ENCODE measurements at regions not wholly inside any gene's neighbourhood (a gene's known extent, or its start where the extent isn't known, plus 50 kb on each side); places are given as distances from the start of the nearest gene placed in this dataset.
"Not testable (repeated sequence)": the region's sequence is repeated elsewhere in the genome, so short reads cannot be mapped to it uniquely, and the experiment has no call there.

DNA sequence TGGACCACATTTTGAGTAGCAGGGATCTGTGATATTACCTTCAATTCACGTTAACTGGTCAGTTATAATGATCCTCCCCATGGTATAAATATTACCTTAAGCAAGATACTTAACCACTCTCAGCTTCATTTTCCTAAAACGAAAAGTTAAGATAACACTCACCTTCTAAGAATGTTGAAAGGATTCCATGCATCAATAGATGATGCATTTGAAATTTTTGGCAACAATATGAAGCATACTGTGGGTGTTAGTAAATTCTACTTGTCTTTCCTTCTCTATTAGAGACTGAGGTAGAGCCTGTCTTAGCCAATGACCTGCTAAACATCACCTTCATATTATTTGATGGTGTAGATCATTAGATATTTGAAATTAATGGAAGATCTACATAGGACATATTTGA is 331.7 kb upstream of the TMC3 start:
- not testable (repeated sequence) for DNase-seq

DNA sequence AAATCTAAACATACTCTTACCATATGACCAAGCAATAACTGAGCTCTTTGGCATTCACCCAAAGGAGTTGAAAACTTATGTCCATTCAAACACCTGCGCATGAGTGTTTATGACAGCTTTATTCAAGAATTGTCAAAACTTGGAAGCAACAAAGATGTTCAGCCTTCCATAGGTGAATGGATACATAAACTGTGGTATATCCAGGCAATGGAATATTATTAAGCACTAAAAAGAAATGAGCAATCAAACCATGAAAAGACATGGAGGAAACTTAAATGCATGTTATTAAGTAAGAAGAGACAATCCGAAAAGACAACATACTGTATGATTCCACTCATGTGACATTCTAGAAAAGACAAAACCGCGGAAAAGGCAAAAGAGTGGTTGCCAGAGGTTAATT is 312.0 kb upstream of the TMC3 start:
- DNase-seq: no peak

DNA sequence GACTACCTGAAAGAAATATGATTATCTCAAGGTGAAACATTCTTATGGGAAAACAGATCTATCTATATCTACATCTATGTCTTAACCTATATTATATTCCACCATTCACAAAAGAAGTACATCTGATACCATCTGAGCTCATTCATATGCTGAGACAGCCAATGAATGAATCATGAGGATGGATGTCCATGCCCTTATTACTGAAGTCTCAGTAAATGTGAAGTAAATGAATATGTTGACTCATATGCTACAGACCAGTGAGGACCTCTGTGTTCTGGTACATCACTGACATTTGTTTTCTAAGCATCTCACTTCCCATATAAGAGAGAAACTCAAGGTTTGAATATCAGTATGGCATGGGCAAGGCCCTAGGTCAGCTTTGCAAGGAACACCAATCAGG is 311.2 kb upstream of the TMC3 start:
- DNase-seq: no peak

DNA sequence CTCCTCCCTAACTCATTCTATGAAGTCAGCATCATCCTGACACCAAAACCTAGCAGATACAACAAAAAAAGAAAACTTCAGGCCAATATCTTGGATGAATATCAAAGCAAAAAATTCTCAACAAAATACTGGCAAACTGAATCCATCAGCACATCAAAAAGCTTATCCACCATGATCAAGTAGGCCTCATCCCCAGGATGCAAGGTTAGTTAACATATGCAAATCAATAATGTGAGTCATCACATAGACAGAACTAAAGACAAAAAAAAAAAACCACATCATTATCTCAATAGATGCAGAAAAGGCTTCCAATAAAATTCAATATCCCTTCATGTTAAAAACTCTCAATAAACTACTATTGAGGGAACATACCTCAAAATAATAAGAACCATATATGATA is 306.8 kb upstream of the TMC3 start:
- no peak for DNase-seq

DNA sequence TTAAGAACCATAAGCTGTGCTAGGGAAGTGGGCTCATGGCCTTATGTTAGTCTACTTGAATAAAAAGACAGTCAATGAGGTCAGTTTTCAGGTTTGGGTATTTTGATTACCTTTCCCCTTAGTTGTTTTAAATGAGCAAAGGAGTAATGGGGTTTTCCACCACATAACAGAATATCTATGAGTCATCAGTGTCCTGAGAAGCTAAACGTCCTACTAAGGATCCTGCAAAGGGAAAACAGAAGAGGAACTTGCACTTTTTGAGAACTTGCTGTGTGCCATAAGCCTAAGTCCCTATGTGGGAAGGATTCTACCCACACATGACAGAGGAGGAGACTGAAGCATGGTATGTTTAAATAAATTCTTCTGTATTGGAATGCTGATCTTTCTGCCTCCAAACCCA is 292.8 kb upstream of the TMC3 start:
- no peak for DNase-seq

DNA sequence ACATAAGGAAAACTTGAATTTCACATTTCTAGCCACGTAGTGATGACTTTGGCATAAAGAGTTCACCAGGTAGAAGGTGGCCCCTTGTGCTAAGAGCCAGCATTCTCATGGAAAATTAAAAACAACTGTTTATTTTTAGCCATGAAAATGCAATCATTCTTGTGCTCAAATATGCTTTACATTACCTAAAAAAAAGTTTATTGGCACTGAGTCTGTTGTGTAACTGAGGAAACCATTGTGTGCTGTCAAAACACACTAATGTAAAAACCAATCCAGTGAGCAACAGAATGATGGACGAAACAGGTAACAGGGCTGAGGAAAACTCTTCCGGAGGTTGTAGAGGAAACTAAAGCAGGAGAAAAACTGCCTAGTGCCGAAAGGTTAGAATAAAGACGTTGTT is 287.0 kb upstream of the TMC3 start:
- DNase-seq: no peak

DNA sequence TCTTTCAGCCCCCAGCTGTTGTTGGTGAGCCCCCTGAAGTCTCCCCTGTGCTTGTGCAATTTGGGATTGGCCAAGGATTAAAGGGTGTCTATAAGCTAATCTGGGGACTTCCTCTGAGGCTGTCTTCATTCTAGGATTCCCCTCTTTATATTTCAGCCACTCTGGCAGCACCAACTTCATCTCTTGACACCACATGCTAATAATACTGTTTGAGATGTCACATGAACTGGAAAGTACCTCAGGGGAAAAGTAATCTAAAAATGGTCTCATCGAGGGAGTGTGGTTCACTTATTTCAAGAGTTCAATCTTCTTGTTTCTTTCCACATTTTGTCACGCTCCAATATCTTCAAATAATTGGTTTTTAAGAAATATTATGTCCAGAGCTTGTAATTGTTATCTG is 279.2 kb upstream of the TMC3 start:
- no peak for DNase-seq

DNA sequence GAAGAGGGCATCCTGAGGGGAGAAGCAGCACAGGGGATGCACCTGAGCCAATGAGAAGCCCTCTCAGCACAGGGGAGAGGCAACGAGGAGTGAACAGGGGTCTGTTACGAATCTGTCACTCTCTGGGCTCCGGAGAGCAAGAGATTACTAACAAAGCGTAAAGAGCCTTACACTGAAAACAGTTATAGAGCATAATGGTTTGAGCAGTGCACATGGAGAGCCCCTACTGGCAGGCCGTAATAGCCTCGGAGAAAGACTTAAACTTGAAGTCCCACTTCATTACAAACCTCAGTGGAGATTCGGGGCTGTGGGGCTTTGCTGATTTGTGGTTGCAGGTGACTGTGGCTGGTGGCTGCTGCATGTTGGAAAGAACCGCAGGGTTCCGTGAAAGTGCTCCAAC is 271.5 kb upstream of the TMC3 start:
- no peak for DNase-seq

DNA sequence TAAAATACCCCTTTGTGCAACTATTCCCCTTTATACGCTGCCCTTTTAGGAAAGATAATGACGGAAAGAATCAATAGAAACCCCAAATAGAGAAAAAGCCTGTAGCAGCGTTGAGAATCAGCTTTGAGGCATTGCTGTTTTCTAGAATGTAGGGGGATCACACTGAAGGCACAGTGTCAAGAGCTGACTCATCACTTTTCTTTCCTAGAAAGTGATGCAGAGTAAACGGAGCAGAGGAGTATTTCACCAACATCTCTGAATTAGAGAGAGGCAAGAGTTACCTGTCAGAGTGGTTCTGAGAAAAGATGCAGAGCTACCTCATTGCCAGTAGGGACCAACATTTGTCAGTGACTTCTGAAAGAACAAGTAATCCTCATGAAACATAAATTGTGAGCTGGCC is 269.8 kb upstream of the TMC3 start:
- no peak for DNase-seq

DNA sequence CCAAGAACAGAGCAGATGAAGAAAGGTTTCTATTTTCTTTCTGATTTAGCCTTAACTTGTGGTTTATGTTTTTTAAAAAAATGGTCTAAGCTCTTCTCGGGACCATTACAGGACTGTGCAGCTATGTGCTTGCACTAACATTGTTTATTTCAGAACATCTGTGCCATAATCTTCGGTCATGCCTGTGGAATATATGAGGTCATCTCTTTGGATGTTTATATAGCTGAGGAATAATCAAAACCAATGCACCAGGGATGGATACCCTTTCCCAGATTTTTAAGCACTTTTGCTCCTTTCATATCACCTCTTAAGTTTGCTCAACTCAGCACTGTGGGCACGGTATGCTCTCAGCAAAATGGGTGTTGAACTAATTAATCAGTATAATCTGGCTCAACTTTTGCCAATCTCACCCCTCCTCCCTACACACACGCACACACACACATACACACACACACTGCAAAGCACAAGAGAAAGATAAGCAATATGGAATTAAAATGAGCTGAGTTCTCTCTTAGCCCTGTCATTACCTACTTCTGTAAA is 268.5 kb upstream of the TMC3 start:
- DNase-seq: no peak

DNA sequence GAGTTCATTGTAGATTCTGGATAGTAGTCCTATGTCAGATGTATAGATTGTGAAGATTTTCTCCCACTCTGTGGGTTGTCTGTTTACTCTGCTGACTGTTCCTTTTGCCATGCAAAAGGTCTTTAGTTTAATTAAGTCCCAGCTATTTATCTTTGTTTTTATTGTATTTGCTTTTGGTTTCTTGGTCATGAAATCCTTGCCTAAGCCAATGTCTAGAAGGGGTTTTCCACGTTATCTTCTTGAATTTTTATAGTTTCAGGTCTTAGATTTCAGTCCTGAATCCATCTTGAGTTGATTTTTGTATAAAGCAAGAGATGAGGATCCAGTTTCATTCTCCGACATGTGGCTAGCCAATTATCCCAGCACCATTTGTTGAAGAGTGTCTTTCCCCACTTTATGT is 262.1 kb upstream of the TMC3 start:
- not testable (repeated sequence) for DNase-seq

DNA sequence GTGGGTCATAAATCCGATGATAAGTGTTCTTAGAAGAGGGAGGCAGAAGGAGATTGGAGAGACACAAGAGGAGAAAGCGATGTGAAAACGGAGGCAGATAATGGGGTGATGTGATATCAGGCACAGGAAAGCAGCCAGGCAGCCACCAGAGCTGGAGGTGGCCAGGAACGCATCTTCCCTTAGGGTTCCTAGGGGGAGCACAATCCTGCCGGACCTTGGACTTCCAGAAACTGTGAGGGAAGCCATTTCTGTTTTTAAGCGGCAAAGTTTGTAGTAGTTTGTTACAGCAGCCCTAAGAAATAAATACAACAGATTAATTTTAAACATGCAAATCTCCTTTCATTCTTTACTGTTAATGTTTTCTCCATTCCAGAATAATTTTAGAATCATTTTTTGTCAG is 259.9 kb upstream of the TMC3 start:
- DNase-seq: no peak

DNA sequence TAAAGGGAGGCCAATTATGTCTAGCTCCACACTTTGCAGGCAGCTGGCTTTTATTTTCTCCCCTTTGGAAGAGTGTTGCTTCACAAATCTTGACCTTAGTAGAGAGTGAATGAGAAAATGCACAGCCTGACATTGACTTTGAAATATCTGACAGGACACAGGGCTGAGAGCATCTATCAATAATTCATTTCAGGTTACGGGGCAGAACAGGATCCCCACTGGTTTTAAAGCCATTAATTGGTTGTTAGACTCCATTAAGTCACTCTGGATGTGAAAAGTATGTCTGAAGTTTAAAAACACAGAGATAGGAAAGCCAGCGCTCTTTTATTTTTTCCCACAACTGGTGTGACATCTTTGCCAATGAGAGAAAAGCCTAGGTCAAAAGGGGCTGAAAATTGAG is 251.9 kb upstream of the TMC3 start:
- peak in 2 of 3 experiments; percentile 42 to 75 for DNase-seq

DNA sequence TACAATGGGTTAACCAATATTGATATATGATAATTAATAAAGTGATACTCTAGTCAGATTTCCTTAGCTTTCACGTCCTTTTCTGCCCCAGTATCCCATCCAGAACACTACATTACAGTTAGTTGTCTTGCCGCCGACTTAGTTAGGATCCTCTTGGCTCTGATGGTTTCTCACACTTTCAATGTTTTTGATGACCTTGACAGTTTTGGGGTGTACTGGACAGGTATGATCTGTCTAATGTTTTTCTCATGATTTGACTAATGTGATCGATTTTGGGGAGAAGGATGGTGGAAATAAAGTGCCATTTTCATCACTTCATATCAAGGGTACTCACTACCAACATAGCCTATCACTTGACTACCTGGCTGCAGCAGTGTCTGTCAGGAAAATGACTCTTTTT is 245.0 kb upstream of the TMC3 start:
- no peak for DNase-seq

DNA sequence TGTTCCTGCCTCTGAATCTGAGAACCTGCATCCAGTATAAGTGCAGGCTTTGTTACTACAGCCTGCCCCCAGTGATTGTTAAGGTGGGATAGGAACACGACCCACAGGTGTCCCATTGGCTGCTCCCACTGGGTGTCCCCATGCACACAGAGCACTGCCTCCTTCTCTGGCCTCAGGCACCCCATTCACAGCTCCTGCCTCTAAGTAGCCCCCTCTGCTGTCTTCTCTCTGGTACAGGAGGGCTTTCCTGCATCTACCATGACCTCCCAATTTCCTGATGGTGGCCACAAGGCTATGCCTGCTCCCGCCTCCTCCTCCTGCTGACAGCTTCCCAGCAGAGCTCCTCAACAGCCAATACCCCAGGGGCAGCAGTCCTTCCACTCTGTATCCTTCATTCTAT is 238.6 kb upstream of the TMC3 start:
- no peak for DNase-seq

DNA sequence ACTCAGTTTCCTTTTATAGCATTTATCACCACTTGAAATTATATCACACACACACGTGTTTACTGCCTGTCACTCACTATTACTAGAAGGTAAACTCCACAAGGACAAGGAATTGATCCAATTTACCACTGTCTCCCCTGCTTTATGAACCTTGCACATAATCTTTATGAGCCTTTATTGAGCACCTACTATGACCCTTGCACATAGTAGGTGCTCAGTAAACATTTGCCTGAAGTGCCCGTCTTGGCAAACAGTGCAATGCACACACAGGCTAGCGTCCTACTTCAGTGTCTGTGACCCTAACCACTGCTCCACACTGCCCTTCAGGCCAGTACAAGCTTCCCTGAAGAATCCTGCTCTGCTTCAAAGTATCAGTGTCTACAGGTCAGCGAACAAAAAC is 237.7 kb upstream of the TMC3 start:
- DNase-seq: no peak

DNA sequence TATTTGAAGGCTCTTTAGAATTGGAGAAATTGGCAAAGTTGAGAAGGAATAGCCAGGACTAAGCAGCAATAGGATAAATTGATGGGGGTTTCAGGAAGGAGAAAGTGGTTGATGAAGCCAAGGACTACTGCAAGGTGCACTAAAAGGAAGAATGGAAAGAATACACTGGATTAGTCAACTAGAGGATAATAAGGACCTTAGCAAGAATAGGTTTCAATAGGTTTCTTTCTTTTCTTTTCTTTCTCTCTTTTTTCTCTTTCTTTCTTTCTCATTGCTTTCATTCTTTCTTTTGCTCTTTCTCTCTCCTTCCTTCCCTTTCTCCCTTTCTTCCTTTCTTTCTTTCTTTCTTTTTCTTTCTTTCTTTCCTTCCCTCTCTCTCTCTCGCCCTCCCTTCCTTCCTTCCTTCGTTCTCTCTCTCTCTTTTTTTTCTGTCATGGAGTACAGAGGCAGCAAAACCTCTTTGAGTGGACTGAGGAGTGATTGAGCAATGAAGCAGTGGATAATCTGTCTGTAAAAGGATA is 234.4 kb upstream of the TMC3 start:
- no peak for DNase-seq

DNA sequence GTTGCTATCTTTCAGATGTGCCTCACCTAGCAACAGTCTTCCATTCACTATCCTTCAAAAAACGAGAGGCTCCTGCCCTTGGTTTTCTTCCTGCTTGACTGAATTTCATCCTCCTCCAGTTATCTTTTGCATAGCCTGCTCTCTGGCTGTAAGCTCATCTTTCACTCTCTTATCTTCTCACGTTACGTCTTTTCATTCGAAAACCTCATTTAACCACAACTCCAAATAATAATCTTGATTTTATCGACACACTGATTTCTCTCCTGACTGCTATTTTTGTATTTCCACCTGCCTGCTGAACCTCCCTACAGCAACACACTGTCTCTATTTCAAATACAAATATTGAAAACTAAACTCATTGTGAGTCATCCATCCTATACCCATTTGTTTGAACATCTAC is 230.7 kb upstream of the TMC3 start:
- peak in 1 of 3 experiments; percentile 5 for DNase-seq

DNA sequence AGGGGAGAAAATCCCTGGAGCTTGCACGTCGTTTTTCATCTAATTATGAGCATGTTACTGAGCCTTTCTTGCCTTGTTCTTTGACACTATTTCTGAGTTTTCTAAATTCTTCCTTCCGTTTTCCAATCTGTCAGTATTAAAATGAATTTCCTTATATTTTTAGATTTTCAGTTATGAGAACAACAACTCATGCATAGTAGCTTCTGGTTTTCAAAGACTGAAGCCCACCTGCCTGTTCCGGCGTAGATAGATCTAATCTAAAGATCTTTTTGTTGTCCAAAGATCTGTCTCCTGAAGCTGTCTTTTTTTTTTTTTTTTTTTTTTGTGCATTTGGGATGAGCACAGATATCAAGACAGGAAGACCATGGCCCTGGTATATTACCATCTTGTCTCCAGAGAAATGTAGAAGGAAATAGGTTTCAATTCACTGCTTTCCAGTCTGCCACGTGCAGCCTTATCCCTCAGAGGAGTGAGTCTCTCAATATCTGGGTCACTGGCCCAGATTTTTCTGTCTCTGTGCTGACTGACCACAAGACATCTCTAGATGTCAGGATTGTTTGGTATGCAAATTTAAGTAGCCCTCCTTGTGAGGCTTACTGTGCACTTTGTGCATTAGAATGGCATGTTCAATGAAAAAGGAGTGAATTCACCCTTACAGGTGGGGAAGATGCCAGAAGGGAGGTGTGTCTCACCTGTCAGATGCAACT is 222.3 kb upstream of the TMC3 start:
- no peak for DNase-seq

DNA sequence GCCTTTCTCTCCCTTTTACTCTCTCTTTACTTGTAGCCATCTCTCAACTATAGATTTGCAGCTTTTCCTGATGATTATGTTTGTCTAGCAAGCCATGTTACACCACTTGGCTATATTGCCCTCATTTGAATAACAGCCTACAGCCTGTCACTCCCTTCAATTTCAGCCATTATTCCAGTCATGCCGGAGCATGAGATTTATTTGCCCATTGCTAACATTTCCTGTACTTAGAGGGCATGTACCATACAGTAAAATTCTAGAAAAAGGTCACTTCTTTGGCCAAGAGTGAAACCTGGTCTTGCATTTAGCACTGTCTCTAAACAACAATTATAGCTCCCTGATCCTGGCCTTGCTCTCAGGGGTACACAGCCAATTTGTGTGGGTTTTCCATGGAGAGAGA is 221.7 kb upstream of the TMC3 start:
- DNase-seq: peak in 1 of 3 experiments; percentile 13

DNA sequence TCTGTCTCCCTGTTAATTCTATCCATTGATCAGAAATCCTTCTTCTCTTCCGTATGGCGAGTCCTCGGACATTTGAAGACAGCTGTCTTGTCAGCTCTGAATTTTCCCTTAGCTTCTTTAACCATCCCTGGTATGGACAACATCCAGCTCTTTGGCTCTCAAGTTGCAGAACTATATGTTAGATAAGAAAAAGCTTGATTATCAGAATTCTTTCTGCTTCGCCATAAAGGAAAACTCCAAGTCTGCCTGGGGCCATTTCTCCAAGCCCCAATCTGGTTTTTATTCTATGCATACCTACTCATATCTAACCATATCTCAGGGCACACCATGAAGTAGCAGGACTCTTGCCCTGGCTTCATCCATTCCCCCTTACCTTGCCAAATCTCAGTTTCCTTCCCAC is 215.7 kb upstream of the TMC3 start:
- DNase-seq: no peak

DNA sequence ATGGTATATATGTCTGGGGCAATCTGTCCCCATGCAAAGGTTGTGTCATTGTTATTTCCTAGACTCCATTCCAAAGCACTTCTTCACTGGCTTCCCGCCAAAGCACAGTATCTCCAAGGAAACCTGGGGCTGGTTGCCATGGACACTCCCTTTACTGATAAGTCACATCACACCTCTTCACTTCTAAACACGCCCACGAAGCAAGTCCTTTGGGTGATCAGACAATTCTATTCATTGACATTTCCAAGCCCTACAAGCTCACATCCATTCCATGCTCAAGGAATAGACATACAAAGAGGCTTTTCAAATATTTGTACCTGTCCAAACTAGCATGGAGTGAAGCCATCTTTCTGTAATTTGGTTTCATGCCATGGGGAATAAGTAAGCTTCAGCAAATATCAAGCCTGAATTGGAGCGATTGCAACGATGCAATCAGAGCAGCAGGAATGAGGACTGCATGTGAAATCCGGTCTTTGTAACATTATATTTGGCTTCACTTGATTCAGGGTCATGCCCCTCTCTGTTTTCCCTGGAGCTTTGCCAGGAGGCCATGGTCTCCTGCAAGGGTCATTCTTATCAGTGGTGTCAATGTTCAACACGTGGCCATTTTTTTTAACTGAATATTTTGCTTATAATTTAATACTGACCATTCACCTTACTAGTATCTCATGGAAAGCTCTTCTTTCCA is 201.6 kb upstream of the TMC3 start:
- peak; percentile 69 to 93 (median 71) for DNase-seq

DNA sequence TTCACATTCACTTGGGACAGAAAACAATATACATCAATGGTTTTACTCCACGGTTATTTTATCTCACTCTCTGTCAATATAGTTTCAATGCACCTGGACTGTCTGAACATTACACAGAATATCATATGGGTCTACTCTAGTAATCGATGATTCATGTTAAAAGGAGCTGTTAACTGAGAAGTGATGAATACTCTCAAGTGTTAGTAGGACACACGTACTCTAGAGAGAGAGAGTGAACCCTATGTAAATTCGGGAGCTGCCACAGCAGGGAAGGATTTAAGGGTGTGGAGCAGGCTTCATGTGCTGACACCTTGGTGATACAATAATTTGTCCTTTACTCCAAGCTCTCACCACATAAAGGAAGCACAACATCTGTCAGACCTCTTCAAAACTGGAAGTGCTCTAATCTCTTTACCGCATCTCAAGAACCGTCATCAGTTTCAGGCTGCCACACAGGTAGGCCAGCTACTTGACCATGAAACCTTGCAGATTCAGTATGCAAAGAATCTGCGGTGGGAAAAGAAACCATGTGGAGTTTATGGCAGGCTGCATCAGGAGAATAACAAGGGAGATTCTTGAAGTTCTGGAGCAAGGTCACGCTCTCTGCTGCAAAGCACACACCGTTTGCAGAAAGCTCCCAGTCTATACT is 199.2 kb upstream of the TMC3 start:
- DNase-seq: peak in 2 of 3 experiments; percentile 50 to 78

DNA sequence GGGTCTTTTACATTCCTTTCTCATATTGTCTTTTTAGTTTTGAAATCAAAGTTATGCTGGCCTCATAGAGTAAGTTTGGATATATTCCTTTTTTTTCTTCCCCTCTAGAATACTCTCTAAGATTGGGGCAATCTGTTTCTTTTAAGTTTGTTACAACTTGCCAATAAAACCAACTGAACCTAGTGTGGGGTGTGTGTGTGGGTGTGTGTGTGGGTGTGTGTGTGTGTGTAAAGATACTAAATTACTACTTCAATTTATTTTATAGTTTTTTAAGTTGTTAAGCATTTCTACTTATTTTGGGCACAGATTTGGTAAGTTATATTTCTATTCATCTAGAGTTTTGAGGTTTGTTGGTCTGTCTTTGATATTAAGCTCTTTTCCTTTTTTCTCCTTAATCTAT is 198.2 kb upstream of the TMC3 start:
- no peak for DNase-seq
